ENCODE measurements at regions not wholly inside any gene's neighbourhood (a gene's known extent, or its start where the extent isn't known, plus 50 kb on each side); places are given as distances from the start of the nearest gene placed in this dataset.
"Not testable (repeated sequence)": the region's sequence is repeated elsewhere in the genome, so short reads cannot be mapped to it uniquely, and the experiment has no call there.

DNA sequence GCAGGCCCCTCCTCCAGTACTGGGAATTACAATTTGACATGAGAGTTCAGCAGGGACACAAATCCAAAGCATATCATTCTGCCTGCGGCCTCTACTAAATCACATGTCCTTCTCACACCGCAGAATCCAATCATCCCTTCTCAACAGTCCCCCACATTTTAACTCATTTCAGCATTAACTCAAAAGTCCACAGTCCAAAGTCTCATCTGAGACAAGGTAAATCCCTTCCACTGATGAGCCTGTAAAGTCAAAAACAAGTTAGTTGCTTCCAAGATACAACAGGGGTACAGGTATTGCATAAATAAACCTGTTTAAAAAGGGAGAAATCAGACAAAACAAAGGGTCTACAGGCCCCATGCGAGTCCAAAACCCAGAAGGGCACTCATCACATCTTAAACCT lies 64.0 kb downstream of the EBNA1BP2 start:
- no peak for DNase-seq (ENCODE audit: low spot score)

DNA sequence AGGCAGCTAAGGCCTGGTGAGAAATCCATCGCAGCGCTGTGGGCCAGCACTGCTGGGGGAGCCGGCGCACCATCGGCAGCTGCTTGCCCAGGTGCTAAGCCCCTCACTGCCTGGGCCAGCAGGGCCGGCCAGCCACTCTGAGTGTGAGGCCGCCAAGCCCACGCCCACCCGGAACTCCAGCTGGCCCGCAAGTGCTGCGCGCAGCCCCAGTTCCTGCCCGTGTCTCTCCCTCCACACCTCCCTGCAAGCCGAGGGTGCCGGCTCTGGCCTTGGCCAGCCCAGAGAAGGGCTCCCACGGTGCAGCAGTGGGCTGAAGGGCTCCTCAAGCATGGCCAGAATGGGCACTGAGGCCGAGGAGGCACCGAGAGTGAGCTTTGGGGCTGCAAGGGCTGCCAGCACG lies 64.4 kb downstream of the EBNA1BP2 start:
- DNase-seq (ENCODE audit: low spot score), result no peak

GRCh38 chr1:43104027-43104763 lies 67.9 kb downstream of the EBNA1BP2 start:
- DNase-seq (ENCODE audit: low spot score), result no peak

- no peak for DNase-seq (ENCODE audit: low spot score)
Observed at GRCh38 chr1:43101061-43101460, 71.0 kb downstream of the EBNA1BP2 start.

- no peak for DNase-seq (ENCODE audit: low spot score)
Observed at GRCh38 chr1:43098200-43098599, 73.9 kb downstream of the EBNA1BP2 start.

DNA sequence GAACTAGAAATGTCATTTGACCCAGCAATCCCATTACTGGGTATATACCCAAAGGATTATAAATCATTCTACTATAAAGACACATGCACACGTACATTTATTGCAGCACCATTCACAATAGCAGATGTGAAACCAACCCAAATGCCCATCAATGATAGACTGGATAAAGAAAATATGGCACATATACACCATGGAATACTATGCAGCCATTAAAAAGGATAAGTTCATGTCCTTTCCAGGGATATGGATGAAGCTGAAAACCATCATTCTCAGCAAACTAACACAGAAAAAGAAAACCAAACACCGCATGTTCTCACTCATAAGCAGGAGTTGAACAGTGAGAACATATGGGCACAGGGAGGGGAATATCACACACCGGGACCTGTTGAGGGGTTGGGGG lies 75.6 kb downstream of the EBNA1BP2 start:
- not testable (repeated sequence) for DNase-seq (ENCODE audit: low spot score)

- DNase-seq (ENCODE audit: low spot score), result not testable (repeated sequence)
Observed at GRCh38 chr1:43090812-43091211, 81.3 kb downstream of the EBNA1BP2 start.

DNA sequence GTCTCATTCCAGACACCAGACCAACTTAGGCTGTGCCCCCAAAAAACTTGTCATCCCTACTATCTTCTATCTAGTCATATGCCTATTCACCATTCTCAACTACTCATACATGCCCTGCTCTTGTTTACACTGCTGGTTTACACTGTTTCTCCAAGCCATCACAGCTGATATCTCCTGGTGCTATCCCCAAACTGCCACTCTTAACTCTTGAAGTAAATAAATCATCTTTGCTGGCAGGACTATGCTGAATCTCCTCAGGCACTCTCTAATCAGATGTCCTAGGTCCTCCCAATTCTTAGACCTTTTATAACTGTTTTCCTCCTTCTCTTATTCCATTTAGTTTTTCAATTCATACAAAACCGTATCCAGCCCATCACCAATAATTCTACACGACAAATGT lies 81.9 kb downstream of the EBNA1BP2 start:
- not testable (repeated sequence) for DNase-seq (ENCODE audit: low spot score)

- no peak for DNase-seq (ENCODE audit: low spot score)
Observed at GRCh38 chr1:43083375-43083891, 88.7 kb downstream of the EBNA1BP2 start.

GRCh38 chr1:43082740-43083139 lies 89.3 kb downstream of the EBNA1BP2 start:
- no peak for DNase-seq (ENCODE audit: low spot score)

DNA sequence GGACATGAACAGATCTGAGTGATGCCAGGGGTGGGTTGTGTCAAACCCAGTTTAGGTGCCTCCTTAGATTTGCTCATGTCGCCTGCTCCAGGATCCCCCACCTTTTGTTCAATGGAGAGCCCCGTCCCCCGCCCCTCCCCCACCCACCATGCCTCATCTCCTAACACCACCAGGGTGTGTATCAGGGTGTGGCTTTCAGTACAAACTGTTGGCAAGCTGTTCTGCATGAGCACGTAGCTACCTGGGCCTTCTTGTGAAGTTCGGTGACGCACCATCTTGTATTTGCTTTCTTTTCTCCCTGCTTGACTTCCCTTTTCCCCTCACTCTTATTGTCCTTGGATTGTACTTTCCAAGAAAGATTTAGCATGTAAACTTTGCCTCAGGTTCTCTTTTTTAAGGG lies 94.8 kb downstream of the EBNA1BP2 start:
- no peak for DNase-seq (ENCODE audit: low spot score)

DNA sequence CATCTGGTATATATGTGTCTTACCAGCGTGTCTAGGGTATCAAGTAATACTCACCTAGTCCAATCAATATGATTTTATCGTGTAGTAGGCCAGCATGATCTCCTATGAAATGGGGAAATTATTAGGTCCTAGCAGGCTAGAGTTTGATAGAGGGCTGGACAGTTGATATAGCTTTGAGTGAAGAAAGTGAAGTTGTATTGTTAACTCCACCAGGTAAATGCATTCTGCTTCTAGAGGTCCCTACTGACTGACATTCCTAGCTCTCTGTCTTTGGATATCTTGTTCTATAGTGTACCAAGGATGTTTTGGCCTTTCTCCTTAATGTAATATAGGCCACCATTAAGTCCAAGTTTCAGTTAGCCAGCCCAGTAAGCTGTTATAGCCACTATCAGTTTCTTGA lies 97.4 kb downstream of the EBNA1BP2 start:
- DNase-seq (ENCODE audit: low spot score), result no peak

- DNase-seq (ENCODE audit: low spot score), result no peak
Observed at GRCh38 chr1:43074244-43074643, 97.8 kb downstream of the EBNA1BP2 start.

DNA sequence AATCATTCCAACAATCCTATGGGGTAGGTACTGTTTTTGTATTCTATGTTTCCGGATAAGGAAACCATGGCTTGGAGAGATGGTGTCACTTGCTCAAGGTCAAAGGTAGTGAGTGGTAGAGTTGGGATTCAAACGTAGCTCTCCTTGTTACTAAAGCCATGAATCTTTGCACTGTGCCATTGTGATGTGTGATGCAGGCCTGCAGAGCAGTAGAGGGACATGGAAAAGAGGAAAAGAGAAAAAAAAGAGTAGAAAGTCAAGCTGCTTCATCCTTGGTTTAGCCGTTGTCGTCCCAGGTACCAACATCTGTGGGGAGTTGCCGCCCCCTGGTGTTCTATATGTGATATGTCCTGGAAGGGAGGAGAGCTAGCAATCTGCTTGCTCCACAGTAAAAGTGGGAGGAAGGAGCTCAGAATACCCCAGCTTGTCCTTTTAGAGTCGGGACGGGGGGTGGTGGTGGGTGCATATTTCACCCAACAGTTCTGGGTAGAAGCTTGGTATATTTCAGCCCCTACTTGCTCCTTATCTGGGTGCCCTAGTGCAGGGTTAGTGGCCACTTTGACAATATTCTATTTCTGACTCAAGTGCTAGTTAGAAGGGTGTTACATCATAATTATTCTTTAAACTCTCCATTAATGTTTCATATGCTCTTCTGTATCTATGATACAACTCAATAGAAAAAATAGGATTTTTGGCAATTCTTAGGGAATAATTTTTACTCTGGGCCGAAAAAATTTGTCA lies 98.4 kb downstream of the EBNA1BP2 start:
- DNase-seq (ENCODE audit: low spot score), result peak; percentile 86

DNA sequence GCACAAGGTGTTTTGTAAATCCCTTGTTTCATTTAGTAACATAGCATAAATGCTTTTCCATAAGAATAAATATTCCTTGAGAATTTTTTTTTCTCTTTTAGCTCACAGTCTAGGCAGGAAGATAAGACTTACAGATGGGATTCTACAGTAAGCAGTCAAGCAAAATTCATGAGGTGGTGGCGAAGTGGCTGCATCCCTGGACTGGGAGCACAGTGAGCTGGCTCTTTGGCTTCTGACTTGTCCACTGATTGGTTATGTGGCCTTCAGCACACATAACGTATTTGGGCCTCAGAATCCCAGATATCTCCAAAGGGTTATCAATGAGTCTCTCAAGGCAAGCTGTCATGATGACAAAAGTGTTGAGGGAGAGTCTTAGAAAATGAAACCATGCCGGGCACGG lies 99.8 kb downstream of the EBNA1BP2 start:
- no peak for DNase-seq (ENCODE audit: low spot score)

GRCh38 chr1:43071241-43071640 lies 100.8 kb downstream of the EBNA1BP2 start:
- no peak for DNase-seq (ENCODE audit: low spot score)

- DNase-seq (ENCODE audit: low spot score), result no peak
Observed at GRCh38 chr1:43069461-43070050, 102.5 kb downstream of the EBNA1BP2 start.

DNA sequence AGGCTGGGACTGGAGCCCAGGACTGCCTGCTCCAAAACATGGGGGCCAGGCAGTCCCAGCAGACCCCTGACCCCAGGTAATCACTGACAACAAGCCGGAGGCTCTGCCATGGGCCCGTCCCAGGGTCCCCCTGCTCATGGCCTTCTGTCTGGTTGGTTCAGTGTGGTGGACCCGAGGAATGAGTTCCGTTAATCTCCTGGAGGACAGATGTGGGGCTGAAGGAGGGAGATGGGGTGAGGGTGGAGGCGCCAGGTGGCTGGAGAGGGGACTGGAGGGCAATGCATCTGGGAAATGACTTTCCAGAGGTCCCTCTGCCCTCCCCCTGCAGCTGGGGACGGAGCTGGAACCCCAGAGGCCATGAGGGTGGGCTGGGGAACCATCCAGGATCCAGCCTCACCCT lies 103.2 kb downstream of the EBNA1BP2 start:
- no peak for DNase-seq (ENCODE audit: low spot score)

- DNase-seq (ENCODE audit: low spot score), result peak; percentile 11
Observed at GRCh38 chr1:43067977-43068751, 103.9 kb downstream of the EBNA1BP2 start.

- DNase-seq (ENCODE audit: low spot score), result no peak
Observed at GRCh38 chr1:43067233-43067745, 104.8 kb downstream of the EBNA1BP2 start.

DNA sequence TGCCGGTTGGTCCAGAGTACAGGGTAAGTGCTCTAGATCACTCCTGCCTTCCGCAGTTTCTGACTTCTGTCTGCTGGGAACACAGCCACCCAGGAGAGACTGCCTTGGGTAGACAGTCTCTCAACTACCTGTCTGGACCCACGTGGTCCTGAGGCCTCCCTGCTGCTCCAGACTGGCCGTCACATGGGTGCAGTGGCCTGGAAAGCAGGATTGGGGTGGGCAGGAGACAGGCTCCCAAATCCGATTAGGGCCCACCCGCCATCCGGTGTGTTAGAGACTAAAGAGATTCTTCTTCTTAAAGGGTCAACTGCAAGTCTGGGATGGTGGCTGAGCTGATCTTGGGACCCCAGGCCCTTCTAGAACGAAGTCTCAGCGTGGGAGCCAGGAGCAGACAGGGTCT lies 105.5 kb downstream of the EBNA1BP2 start:
- DNase-seq (ENCODE audit: low spot score), result no peak
